GM18508 (cell line): ENCODE measurements at regions not wholly inside any gene's neighbourhood (a gene's known extent, or its start where the extent isn't known, plus 50 kb on each side); places are given as distances from the start of the nearest gene placed in this dataset.
"Not testable (repeated sequence)": the region's sequence is repeated elsewhere in the genome, so short reads cannot be mapped to it uniquely, and the experiment has no call there.

Experiments
- ATAC-seq: cut with Tn5 transposase; IDR thresholded peaks from one replicate; pipeline ENCODE4 v1.9.1; 2021; ENCODE audit warnings: moderate number of reproducible peaks; ENCODE audit not compliant: insufficient read depth, unreplicated experiment

- no peak for ATAC-seq
Observed at GRCh38 chr5:71899865-71900342, 180.8 kb downstream of the CARTPT start.

- ATAC-seq: no peak
Observed at GRCh38 chr5:71903808-71904207, 184.7 kb downstream of the CARTPT start.

GRCh38 chr5:71904852-71905251, 185.8 kb downstream of the CARTPT start:
- ATAC-seq: no peak

- ATAC-seq: no peak
Observed at GRCh38 chr5:71905834-71906711, 187.0 kb downstream of the CARTPT start.

- ATAC-seq: no peak
Observed at GRCh38 chr5:71907001-71907588, 188.0 kb downstream of the CARTPT start.

- ATAC-seq: no peak
Observed at GRCh38 chr5:71907608-71908145, 188.6 kb downstream of the CARTPT start.

- no peak for ATAC-seq
Observed at GRCh38 chr5:71910741-71911140, 191.7 kb downstream of the CARTPT start.

GRCh38 chr5:71912021-71912420, 192.9 kb downstream of the CARTPT start:
- ATAC-seq: no peak

GRCh38 chr5:71914281-71914680, 193.0 kb upstream of the MAP1B start:
- no peak for ATAC-seq

- ATAC-seq: no peak
Observed at GRCh38 chr5:71922584-71923106, 184.6 kb upstream of the MAP1B start.

GRCh38 chr5:71923755-71924154, 183.5 kb upstream of the MAP1B start:
- ATAC-seq: no peak

GRCh38 chr5:71924325-71924724, 182.9 kb upstream of the MAP1B start:
- ATAC-seq: no peak

GRCh38 chr5:71924980-71925379, 182.3 kb upstream of the MAP1B start:
- no peak for ATAC-seq

GRCh38 chr5:71925608-71926091, 181.6 kb upstream of the MAP1B start:
- no peak for ATAC-seq

GRCh38 chr5:71929003-71929402, 178.3 kb upstream of the MAP1B start:
- no peak for ATAC-seq

GRCh38 chr5:71930554-71930953, 176.7 kb upstream of the MAP1B start:
- ATAC-seq: not testable (repeated sequence)

GRCh38 chr5:71932131-71932654, 175.1 kb upstream of the MAP1B start:
- no peak for ATAC-seq

GRCh38 chr5:71932655-71933338, 174.5 kb upstream of the MAP1B start:
- ATAC-seq: no peak

GRCh38 chr5:71934322-71934721, 173.0 kb upstream of the MAP1B start:
- ATAC-seq: no peak
